GM21529 (cell line): ENCODE measurements at regions not wholly inside any gene's neighbourhood (a gene's known extent, or its start where the extent isn't known, plus 50 kb on each side); places are given as distances from the start of the nearest gene placed in this dataset.

ENCODE experiments used
- ATAC-seq: cut with Tn5 transposase; IDR thresholded peaks from one replicate; pipeline ENCODE4 v1.9.1; 2021; ENCODE audit not compliant: unreplicated experiment

DNA sequence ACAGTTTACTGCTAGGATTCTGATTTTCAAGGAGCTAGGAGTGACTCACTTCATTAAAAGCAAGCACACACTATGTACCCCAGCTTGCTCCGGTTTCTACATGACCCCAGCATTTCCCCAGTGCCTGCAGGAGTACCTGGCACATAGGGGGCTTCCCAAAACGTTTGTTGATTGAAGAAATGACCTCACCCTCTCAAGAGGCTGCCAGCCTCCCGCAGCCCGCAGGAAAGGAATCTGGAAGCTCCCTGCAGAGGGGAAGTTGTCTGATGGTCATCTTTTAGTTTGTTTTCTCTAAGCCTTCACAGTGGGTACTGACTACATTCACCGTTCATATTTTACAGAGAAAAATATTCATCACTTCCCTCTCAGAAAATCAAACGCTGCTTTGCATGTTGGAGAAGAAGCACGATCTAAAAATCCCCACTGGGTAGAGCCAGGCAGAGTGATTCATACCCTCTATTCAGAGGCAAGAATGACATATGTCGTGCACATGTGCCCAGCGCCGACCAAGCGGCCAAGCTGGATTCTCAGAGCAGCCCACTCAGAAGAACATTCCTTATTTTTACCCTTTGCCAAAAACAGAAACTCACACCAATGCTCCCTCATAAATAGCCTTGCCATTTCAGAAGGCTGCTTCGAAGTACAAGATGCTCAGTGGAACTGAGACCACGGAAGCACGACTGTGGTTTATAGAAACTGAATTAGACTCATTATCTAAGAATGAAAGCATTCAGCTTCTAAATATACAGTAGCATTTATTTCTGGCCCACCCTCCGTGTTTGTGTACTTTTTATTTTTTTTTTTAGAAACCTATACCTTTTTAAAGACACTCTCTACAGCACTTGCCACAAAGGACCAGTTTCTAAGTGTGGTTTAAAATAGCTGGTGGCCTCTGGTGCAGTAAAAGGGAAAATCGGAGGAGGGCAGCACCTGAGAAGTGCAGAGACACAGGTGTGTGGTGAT lies 143.2 kb downstream of the MIS18A start:
- ATAC-seq = peak; percentile 71

DNA sequence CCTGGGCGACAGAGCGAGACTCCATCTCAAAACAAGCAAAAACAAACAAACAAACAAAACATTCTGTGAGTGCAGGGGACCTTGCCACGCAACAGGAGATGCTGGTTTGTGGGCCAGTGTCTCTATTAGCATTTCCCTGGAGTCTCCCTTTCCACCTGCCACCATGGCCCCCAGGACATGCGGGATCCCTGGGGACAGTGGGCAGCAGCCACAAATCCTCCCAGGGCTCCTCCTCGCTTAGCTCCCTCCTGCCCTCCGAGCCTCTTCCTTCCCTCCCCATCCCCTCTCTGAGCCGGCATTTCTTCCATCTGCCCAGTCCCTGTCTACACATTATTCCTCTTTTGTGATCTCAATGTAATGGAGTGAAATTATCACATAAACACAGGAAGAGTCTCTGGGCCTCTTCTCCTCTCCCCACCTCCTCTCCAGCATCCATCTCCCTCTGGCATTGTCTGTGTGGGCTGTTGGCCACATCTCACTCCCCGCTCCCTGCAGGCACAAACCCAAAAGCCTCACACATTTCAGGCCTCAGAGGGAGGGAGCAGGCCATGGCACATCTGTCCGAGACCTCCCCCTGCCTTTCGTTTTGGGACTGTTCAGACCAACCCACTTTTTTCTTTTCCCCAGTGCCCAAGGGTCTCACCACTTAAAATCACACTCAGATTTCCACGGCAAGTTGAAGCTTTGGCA lies 144.3 kb downstream of the MIS18A start:
- no peak for ATAC-seq

DNA sequence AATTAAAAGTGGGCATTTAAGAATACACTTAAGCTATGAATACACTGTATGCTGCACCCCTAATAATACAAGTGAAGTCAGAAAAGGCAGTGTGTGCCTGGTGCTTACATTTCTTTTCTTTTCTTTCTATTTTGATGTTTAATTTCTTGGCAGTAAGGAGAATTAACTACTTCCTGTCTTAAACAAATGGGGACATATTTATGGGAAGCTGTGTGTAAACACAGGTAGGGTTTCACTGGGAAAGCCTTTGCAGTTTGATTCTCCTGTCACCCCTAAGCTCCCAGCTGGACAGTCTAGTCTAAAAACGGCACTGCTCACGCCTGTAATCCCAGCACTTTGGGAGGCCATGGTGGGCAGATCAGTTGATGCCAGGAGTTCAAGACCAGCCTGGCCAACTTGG lies 146.0 kb downstream of the MIS18A start:
- no peak for ATAC-seq

DNA sequence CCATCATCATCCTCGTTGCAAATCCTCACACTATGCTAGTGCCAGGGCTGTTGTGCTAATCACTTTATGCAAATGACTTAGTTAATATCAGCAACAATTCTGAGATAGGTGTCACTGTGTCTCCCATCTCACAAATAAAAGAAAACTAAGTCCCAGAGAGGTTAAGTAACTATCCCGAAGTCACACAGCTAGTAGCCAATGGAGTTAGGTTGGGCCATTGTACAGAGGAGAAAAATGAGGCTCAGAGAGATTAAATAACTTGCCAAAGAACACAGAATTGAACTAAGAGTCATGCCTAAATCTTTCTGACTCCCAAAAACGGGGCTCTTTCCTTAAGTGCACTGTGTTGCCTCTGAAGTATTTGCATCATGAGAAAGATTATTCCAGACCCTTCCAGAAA lies 146.4 kb downstream of the MIS18A start:
- ATAC-seq = no peak

DNA sequence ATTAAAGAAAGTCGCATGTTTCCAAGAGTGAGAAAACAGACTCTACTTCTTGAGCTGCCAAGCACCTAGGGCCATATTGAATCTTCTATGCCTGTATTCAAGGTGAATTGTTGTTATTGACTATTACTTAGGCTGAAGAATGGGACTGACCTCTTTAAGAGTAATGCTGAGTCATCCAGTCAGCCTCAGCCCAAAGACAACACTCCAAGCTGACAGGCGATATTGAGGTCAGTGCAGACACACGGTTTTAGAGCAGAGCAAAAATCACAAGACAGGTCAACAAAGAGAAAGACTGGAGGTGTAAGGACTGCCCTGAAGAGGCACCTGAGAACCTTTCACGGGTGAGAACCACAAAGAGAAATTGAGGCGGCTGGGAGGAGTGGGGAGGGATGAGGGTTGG lies 146.9 kb downstream of the MIS18A start:
- ATAC-seq = no peak

DNA sequence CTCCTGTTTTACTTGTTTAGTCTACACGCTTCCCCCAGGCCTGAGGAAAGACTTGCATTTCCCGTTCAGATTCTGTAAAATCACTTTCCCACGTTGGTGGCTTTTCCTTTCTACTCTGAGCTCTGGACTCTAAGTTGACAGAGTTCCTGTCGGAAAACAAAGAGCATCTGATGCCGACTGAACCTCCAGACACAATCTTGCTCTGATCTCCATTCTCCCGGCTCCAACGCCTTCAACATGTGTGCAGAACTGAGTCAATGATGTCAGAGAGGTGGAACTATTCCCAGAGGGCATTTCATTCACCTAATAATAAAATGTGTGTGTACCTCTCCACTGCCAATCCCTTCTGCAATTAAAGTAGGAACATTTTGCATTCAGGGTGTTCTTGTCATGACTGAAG lies 147.7 kb downstream of the MIS18A start:
- ATAC-seq = no peak

DNA sequence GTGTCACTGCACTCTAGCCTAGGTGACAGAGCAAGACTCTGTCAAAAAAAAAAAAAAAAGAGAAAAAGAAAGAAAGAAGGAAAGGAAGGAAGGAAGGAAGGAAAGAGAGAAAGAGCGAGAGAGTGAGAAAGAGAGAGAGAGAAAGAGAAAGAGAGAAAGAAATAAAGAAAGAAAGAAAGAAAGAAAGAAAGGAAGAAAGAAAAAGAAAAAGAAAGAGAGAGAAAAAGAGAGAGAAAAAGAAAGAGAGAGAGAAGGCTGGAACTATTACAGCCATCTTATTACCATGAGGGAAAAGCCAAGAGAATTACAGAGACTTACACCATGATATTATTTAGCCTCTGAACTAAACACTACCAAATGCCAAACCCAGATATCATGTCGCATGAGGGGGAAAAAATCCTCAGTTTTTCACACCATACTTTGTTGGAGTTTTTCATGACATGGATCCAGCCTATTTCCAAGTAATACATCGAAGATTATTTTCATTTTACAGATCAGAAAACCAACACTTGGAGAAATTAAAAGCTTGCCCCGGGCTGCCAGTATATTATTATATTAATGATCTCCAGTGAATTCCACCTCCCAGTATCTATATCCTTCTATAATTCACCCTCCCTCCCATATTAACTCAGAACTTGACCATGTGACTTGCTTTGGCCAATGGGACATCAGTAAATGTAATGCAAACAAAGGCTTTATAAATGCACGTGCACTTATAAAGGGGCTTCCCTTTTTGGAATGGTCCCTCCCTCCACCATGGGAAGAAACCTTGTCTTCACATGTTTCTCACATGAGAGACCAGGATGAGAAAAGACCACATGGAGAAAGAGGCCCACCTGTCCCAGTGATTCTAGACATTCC lies 148.6 kb downstream of the MIS18A start:
- no peak for ATAC-seq

DNA sequence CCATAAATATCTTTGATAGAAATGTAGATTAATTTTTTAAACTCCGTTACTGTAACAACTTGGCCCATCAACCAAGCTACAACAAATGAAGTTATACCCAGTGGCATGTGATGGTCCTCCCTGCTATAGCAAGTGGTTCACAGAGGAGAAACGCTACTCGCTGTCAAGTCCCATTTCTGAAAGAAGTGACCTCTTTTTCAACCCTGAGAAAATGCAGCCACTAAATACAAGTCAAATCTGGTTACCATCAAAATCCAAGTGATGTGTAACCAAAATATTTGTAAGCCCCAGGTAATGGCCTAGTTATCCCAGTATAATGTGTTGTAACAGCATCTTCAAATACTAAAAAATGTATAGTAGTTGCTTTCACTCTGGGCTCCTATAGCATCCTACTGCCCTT lies 151.8 kb downstream of the MIS18A start:
- no peak for ATAC-seq

DNA sequence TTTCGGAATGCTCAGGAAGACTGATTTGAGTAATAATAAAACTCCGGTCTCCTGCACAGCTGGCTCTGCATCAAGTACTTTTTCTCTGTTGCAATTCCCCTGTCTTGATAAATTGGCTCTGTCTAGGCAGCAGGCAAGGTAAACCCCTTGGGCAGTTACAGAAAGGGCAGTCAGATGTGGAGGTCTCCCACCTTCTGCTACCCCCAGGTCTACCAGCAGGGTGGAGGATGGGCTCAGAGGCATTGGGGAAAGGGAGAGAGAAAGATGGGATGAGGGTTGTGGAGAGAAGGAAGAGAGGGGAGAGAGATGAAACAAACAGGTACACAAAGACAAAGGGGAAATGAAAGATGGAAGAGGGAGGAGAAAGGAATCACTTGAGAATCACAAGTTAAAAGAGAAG lies 156.8 kb downstream of the MIS18A start:
- ATAC-seq = no peak

DNA sequence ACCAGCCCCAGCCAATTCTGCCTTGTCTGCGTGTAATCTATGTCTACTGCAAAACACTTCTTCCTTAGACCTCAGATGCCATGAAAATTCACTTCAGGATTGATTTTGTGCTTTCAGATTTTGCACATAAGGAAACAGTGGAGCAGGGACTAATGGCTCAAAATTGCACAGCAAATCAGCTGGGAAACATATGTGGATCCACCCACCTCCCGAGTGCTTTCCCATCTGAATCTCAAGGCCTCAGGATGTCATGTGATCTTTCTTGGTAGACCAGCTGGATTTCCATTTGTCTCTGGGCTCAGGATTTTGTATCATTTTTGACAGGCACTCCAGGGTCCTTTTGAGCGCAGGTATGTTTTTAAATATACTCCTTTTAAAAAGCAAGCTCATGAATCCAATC lies 158.6 kb downstream of the MIS18A start:
- ATAC-seq = no peak

DNA sequence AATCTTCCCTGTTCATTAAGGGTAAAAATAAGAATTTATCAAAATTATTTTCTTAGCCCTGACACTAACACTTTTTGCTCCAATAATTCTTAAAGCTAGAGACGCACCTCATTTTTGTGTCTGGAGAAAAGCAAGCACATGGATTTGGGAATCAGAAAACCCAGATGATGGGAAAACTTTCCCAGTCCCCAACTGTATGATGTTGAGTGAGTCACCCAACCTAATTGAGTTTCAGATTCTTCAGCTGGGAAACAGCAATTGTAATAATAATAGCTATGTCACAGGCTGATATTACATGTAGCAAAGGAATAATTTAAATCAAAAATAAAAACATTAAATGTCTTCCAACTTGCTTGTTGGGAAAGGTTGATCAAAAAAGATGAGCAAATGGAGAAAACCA lies 159.0 kb downstream of the MIS18A start:
- no peak for ATAC-seq

DNA sequence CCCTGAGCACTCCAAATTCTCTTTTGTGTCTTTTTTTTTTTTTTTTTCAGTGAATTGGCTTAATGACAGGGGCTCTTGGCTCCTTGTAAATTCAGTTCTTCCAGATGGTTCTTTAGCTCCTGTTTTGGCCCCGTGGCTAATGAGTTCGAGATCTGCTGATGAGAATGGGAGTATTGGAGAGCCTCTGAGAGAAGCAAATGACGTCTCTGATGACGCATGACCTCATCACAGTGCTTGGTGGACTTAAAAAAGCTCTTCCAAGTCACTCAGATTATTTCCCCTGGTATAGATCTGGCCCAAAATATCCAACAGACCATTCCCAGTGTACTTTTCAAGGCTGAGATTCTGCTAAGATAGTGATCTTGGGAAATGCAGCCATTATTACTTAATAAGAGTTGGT lies 159.5 kb downstream of the MIS18A start:
- ATAC-seq = no peak

DNA sequence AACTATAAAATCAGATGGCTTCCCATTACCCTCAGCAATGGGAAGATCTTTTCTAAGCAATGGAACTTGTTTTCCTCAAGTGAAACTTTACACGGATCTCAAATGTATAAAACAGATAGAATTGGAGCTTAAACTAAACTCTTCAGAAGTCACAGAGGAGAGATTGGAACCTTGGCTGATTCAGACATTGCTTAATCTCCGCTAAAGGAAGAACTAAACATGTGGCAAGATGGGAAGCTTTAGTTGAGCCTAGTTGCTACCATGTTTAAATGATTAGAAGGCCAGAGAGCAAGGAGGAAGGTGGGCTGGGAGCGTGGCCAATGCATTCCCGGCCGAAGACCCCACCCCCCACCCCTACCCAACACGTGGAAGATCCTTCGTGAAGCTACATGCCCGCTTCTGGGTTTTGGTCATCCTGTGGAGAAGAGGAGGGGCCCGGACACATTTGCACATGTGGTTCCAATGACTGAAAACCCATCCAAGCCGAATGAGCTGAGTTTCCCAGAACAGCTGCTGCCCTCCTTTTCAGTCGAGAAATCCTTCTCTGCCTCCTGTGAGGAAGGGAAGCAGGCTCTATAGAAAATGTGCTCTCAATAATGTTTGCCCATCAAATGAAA lies 164.3 kb downstream of the MIS18A start:
- ATAC-seq = no peak

DNA sequence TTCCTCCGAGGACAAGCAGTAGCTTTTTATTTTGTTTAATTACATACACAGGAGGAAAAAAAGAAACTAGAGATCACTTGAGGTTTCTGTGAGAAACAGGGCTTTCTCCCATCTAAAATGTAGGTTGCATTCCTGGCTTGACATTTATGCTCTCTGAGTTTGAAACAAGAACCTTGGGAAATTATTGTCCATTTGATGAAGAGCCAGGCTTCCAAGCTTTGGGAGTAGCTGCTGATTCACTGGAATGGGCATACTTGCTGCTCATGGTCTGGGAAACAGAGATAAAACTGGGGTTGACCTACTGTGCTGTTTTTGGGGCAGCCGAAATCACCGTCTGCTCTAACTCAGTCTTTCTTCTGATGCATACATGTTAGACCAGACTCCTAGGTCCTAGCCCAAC lies 165.4 kb downstream of the MIS18A start:
- ATAC-seq = no peak

DNA sequence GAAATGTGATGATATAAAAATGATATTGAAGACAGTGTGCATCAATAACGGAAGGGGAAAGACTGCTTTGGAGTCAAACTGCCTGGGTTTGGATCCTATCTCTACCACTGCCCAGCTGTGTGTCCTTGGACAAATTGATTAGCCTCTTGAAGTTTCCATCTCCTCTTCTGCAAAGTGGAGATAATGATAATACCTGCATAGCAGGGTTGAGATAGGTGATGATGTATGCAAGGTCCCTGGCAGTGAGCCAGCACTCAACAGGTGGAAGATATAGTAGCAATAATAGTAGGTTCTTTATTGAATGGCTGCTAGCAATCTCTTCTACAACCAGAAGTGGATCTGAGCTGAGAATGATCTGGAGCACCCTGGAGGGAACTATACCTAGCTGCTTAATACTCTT lies 166.7 kb downstream of the MIS18A start:
- ATAC-seq = no peak

DNA sequence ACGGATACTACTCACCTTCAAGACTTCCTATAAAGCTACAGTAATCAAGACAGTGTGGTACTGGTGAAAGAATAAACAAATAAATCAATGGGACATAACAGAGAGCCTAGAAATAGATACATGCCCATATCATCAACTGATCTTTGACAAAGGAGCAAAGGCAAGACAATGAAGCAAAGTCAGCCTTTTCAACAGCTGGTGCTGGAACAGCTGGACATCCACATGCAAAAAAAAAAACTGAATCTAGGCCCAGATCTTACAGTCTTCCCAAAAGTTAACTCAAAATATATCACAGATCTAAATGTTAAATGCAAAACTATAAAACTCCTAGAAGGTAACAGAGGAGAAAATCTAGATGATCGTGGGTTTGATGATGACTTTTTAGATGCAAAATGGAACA lies 170.3 kb downstream of the MIS18A start:
- ATAC-seq = no peak

DNA sequence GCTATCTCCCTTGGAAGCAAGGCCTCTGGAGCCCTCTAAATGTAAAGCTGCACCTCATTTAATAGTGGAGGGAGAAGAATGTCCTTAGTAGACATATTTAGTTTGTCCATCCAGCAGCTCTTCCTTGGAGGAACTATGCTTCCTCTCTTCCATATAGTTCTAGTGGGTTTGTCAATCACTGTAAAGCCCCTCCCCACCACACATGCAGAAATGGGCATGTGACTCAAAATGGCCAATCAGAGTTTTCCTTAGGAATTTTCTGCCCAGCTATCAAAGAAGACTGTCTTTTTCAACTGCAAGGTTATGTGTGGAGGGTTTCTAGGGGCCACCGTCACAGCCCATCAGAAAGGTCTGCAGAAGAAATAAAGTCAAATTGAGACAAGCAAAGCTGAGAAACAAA lies 175.5 kb downstream of the MIS18A start:
- no peak for ATAC-seq

DNA sequence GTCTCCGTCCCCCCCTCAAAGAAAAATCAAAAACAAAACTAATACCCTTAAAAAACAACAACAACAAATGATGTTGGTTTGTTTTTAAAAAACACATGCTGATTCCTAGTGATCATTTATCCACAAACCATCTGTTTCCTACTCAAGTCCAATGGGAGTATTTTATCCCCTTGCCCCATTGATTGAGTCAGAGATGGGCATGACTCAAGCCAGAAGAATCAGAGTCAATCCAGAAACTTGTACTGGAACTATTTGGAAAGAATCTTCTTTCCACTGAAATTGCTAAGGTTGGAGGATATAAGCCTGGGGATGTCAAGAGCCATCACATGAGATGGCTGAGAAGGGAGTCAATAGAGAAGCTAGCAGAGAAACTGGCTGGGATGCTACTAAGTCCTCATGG lies 176.4 kb downstream of the MIS18A start:
- no peak for ATAC-seq

DNA sequence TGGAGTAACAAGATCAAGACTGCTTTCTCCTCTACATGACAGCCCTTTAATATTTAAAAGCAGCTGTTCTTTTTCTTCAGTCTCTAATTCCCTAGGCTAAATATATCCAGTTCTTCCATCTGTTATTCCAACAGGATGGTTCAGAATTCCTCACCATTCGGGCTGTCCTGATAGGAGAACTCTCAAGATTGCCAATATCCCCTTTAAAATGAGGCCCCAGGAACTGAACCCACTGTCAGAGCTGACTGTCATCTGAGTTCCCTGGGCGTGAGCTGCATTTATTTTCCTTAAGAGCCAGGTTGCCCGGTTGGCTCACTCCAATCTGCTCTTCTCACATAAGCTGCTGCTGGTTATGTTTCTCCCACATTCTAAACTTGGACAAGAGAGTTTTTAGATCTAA lies 177.6 kb downstream of the MIS18A start:
- ATAC-seq = no peak

DNA sequence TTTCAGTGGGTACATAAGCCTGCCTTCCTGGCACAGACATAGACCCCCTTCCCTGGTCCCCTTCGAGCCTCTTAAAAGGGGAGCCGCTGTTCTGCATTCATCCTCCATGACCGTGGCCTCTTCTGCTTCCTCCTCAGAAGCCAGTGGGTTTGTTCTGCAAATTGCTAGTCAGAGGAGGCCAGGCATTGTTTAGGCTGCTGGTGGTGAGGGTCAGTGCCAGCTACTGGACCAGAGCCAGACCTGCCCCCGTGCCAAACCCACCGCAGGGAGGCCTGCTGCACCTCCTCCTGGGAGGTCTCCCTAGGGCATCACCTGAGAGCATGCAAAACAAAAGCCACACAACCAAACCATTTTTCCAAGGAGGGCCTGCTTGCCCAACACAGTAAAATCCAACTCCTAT lies 178.4 kb downstream of the MIS18A start:
- no peak for ATAC-seq

DNA sequence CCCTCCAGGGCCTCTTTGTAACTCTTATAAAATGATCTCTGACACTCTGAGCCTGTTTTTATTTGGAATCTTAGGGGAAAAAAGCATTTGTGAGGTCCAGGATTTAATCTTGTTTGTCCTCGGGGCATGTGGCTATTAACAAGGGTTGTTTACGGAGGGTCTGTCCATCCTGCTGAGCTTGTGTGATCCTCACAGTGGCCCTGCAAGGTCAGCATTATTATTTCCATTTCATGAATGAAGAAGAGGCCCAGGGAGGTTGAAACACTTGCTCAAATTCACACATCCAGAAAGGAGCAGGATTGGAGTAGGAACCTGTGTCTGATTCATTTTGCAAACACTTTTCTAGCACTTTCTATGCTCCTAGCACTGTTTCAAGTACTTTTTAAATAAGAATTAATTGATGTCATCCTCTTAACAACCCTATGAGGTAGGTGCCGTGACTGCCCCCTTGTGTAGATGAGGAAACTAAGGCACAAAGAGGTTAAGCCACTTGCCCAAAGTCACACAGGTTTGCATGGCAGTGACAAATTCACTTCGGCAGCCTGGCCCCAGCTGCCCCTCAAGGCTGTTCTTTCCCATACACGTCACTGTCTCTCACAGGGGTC lies 178.9 kb downstream of the MIS18A start:
- no peak for ATAC-seq
